Stimulated activated CD8-positive, alpha-beta memory T cell treated with anti-CD3 and anti-CD28 coated beads, Interleukin-12 subunit alpha, Interleukin-12 subunit beta, amount 100 ng/mL, for 24 hours (primary cell): ENCODE measurements at regions not wholly inside any gene's neighbourhood (a gene's known extent, or its start where the extent isn't known, plus 50 kb on each side); places are given as distances from the start of the nearest gene placed in this dataset.

Experiments
- DNase-seq: peaks from one replicate; pipeline ENCODE4 v3.0.0-alpha.2; 2020; ENCODE audit errors: extremely low read depth

DNA sequence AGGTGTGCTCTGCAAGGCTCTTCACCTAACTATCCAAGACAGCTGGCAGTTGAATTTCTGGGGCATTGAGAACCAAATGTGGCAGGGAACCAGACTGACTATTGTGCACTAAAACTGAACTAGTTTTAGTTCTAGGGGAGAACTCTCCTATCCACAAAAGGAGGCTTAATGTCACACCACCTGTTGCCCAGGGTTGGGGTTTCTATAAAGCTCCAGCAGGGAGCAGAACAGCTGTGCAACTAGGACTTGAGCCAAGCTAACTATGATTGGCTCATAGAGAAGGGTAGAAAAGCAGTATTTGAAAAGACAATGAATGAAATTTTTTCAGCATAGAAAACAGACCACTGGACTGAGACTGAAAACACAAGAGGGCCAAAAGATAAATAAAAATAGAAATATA is 53.3 kb upstream of the FGGY start:
- no peak for DNase-seq

GRCh38 chr1:59243978-59244377 is 52.9 kb upstream of the FGGY start:
- DNase-seq, result no peak

DNA sequence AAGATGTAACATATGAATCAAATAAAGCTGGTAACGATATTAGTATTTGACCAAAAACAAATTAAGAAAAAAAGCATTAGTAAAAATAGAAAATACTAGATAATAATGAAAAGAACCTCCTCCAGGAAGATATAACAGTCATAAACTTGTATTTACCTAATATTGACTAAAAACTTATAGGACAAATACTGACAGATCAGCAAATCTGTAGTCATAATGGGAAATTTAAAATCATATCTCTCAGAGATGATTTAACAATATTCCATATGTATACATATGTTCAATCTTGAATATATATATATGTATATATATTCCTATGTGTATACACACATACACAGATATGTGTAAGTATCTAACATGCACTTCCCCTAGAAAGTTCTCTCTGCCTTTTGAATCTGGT is 52.0 kb upstream of the FGGY start:
- DNase-seq, result no peak
